GM19328 (cell line): ENCODE measurements at regions not wholly inside any gene's neighbourhood (a gene's known extent, or its start where the extent isn't known, plus 50 kb on each side); places are given as distances from the start of the nearest gene placed in this dataset.

Experiments used
- ATAC-seq: cut with Tn5 transposase; IDR thresholded peaks from one replicate; pipeline ENCODE4 v1.9.1; 2021; ENCODE audit warnings: mild to moderate bottlenecking, moderate library complexity; ENCODE audit not compliant: unreplicated experiment

DNA sequence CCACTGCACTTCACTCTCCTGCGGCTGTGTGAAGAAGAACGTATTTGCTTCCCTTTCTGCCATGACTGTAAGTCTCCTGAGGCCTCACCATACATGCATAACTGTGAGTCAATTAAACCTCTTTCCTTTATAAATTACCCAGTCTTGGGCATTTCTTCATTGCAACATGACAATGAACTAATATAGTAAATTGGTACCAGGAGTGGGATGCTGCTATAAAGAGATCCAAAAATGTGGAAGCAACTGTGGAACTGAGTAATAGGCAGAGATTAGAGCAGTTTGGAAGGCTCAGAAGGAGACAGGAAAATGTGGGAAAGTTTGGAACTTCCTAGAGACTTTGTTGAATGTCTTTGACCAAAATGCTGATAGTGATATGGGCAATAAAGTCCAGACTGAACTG, 1907.9 kb downstream of the MRPL39 start:
- no peak for ATAC-seq

GRCh38 chr21:23698619-23699018, 1908.7 kb downstream of the MRPL39 start:
- ATAC-seq = no peak

DNA sequence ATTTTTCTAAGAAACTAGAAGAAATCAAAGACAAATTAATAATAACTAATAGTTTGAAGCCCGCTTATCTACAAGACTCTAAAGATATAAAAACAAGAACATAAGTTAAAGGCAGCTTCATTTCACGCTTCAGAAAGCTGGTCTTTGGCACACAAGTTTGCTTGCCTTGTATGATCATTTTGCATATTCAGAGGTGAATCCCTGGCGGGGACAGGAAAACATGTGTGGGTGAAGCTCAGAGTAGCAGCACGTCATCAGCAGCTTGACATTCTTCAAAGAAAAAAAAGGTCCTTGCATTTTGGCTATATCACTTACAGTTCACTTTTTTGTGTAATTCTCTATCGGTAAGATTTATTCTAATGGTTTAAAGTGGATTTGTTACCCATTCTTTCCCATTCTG, 1911.8 kb downstream of the MRPL39 start:
- no peak for ATAC-seq

DNA sequence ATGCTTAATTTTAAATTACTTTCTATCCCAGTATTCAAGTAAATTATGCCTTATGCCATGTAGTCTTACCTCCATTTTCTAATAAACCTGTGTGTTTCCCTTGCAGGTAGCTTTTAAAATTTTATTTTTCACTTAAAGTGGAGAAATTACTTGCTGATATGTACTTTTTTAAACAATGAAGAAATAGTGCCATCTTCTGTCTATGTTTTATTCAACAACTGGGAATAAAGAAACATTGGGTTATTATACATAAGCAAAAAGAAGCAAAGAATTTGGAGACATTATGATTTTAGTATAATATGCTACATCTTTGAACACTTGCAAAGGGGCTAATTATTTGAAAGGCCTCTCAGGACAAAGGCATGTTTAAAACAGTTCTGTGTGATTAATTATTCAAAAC, 1912.9 kb downstream of the MRPL39 start:
- ATAC-seq = no peak

DNA sequence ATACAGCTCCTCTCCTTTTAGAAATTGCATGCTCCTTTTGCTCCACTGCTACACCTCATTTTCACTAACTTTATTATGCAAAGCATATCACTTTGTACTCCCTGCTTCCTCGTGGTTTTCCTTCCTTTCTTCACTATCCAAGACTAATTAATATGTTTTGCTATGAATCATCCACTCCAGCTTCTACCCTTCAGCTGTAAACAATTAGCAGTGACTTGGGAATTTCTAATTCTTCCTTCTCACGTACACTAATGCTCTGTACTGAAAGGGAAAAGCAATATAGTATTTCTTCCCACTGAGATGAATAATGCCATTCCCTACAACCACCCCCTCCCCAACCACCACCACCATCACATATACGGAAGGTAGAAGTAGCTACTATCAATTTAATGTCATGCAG, 1917.0 kb downstream of the MRPL39 start:
- ATAC-seq = no peak

- ATAC-seq = no peak
These were observed 1920.4 kb downstream of the MRPL39 start for GRCh38 chr21:23686737-23687523.

- ATAC-seq = no peak
These were observed 1922.8 kb downstream of the MRPL39 start for GRCh38 chr21:23684431-23684830.

DNA sequence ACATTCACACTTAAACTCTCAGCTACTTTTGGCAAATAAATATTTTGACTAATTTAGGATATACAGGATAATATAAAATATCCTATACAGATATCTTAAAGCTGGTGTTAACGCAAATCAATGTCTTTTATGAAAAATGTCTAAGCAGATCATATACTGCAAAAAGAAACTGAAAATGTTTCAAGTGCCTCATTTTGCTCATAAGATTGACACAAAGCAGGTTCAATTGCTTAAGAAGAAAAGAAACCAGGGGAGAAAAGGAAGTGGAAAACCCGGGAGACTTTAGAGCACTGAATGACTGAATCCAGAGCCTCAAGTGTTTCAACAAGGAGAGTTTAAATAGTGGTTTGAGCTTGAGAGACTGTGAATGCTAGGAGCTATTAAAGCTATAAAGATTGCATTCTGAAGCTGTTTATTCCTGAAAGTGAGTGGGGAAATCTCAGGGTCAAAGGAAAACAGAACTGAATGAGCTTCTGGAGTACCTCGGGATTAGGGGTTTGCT, 1943.0 kb downstream of the MRPL39 start:
- ATAC-seq = no peak

GRCh38 chr21:23660560-23660959, 1946.7 kb downstream of the MRPL39 start:
- no peak for ATAC-seq

- no peak for ATAC-seq
These were observed 1962.5 kb downstream of the MRPL39 start for GRCh38 chr21:23644768-23645167.

GRCh38 chr21:23639721-23640120, 1967.6 kb downstream of the MRPL39 start:
- no peak for ATAC-seq

DNA sequence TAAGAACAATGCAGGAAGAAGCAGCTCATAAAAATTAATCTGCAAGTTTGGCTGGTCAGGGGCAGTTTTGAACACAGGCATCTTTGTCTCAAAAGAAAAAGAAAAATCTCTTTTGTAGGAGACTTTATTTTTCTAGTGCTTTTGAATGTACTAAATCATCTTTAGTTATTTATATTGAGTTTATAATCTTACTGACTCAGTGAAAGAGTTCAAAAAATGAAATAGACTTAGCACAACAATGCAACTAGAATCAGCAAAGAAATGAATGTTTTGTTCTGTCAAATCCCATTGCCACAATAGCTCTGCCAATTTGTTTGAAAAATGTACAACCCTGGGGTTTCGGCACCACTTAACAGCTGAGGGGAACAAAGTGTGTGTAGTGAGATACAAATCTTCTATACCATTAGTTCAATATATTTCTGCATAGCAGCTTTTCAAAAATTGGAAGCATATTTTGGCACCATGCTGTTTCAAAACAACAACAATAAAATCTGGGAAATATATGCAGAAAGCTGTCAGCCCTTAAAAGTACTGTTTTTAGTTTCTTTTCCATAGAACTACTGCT, 1969.1 kb downstream of the MRPL39 start:
- ATAC-seq = no peak

DNA sequence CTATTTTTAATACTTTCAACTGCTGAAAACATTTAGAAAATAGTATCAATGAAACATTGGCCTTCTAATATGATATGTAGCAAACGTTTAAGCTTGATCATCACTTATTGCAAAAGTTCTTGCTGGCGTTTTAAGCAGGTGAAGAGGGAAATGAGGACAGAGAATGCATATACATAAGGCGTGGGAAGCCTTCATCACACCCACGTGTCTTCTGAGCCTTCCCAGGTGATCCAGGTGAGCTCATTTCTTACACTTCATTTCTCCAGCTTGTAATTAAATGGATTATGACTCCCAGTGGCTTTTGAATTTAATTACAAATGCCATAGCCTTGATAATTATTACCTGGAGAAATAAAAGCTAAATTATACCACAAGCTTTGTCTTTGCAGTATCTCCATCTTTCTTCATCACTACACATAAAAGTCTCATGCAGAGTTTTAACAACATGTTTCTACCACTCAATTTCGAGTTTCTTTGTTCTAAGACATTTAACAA, 1973.8 kb downstream of the MRPL39 start:
- ATAC-seq = no peak

- ATAC-seq = no peak
These were observed 1983.0 kb downstream of the MRPL39 start for GRCh38 chr21:23624281-23624680.

- ATAC-seq = no peak
These were observed 1994.3 kb downstream of the MRPL39 start for GRCh38 chr21:23613014-23613413.

DNA sequence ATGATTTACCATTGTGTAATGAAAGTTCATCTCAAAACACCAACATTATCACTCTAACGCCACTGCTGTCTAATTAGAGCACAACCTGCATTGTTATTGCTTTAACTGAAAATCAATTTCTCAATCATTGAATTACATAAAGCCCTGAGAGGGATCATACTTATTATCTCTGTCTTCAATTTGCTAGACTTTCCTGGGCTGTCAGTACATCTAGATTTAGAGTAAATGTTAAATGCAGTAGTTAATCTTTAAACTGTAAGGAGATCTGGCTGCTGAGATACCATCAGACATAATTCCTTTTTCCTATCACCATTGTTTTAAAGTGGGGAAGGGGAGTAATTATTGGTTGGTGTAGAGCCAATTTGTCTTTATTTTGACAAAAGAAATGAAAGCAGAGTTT, 1995.1 kb downstream of the MRPL39 start:
- ATAC-seq = no peak

DNA sequence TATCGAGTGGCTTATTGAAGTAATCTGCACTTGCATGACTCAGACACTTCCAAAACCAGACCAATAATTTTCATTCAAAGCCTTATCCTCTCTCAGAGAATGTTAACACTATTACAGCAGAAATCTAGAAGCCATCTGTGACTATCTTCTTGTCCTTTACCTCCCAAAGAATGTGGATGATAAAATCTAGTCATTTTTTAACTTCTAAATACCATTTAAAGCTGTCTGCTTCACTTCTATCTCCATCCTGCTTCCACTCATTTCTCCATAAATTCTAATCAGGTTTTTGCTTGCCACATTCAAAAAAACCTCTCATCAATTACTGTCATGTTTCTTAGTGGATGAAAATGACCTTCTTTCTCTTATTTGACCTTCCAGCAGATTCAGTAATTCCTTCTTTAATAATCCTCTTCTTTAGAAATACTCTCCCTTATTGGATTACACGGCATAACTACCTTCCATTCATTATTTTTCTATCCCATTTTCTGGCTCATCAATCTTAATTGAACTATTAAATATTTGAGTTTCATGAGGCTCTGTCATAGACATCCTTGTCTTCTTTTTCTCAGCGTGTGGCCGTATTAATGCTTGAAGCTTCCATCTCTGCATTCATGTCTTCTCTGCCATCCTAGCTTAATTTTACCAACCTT, 1999.4 kb downstream of the MRPL39 start:
- no peak for ATAC-seq

DNA sequence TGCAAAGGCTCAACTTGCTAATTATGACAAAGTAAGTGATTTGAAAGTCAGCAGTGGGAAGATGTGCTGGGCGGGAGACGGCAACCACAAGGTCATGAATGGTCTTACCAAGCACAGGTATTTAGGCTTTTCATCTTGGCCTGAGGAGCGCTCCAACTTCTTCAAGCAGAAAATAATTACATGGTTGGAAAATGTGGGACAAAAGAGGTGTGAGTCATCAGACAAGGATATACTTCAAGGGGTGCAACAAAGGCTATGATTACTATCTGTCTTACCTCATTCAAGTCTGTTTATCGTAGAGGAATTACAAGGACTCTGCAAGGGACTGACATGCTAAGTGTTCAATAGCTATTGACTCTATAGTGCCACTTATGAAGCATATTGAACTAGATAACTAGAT, 2005.7 kb downstream of the MRPL39 start:
- no peak for ATAC-seq

- no peak for ATAC-seq
These were observed 2013.7 kb downstream of the MRPL39 start for GRCh38 chr21:23593582-23593981.

GRCh38 chr21:23585419-23585818, 2021.9 kb downstream of the MRPL39 start:
- ATAC-seq = no peak

DNA sequence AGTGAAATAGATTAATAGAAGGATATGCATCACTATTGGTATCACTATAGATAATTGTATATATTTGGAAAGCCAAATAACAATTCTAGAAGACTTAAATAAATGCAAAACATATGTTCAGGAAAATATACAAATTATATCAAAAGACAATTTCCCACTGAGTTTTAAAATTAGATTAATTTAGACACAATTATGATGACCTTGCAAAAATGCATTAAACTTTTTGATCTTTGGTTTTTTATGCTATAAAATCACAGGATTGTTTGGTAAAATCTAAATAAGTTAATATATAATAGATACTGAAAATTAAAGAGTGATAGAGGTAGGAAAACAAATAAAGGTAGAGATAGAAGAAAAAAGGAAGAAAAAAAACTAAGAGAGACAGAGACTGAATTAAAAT, 2027.7 kb downstream of the MRPL39 start:
- ATAC-seq = no peak

- no peak for ATAC-seq
These were observed 2029.3 kb downstream of the MRPL39 start for GRCh38 chr21:23578027-23578426.
